Effector memory CD4-positive, alpha-beta T cell (primary cell): ENCODE measurements at regions not wholly inside any gene's neighbourhood (a gene's known extent, or its start where the extent isn't known, plus 50 kb on each side); places are given as distances from the start of the nearest gene placed in this dataset.

Experiments
- DNase-seq, 3 donors: peaks; one replicate each; pipeline ENCODE4 v3.0.0-alpha.2; 2020
- H3K27ac ChIP-seq: 2 replicates; pipeline ENCODE4 v1.7.0; 2013; ENCODE audit warnings: mild to moderate bottlenecking, low read length, moderate library complexity; ENCODE audit not compliant: insufficient read depth, poor library complexity, severe bottlenecking
- H3K27me3 ChIP-seq: replicated peaks from 2 replicates; pipeline ENCODE4 v1.7.0; 2013; ENCODE audit warnings: mild to moderate bottlenecking, low read length; ENCODE audit not compliant: insufficient read depth, control insufficient read depth, poor library complexity, severe bottlenecking
- H3K36me3 ChIP-seq: 2 replicates; pipeline ENCODE4 v1.7.0; 2013; ENCODE audit warnings: mild to moderate bottlenecking, low read length, moderate library complexity; ENCODE audit not compliant: control insufficient read depth, insufficient read depth
- H3K4me1 ChIP-seq: 2 replicates; pipeline ENCODE4 v1.7.0; 2013; ENCODE audit warnings: low read length, mild to moderate bottlenecking; ENCODE audit not compliant: control insufficient read depth, insufficient read depth, poor library complexity, severe bottlenecking
- H3K4me3 ChIP-seq: 2 replicates; pipeline ENCODE4 v1.7.0; 2013; ENCODE audit warnings: low read length, low read depth, mild to moderate bottlenecking; ENCODE audit not compliant: insufficient read depth, poor library complexity, severe bottlenecking
- H3K9me3 ChIP-seq: 2 replicates; pipeline ENCODE4 v1.7.0; 2013; ENCODE audit warnings: mild to moderate bottlenecking, low read length, moderate library complexity; ENCODE audit not compliant: control insufficient read depth

- DNase-seq: no peak
- no peak overlapping the region for H3K4me3 ChIP-seq
- no peaks in the 10 kb centered on the region for H3K9me3 ChIP-seq
- no peaks in the 10 kb centered on the region for H3K36me3 ChIP-seq
- H3K4me1 ChIP-seq: no peaks in the 10 kb centered on the region
- H3K27ac ChIP-seq: no peak overlapping the region
- H3K27me3 ChIP-seq: no peaks in the 10 kb centered on the region
These were observed 221.7 kb upstream of the GRIP1 start for GRCh38 chr12:66900616-66901015.

GRCh38 chr12:66901138-66901932, 222.5 kb upstream of the GRIP1 start:
- H3K4me1 ChIP-seq: no peaks in the 10 kb centered on the region
- no peak overlapping the region for H3K4me3 ChIP-seq
- no peaks in the 10 kb centered on the region for H3K36me3 ChIP-seq
- H3K27ac ChIP-seq: no peak overlapping the region
- no peaks in the 10 kb centered on the region for H3K27me3 ChIP-seq
- no peak for DNase-seq
- H3K9me3 ChIP-seq: no peaks in the 10 kb centered on the region

- H3K4me1 ChIP-seq: no peaks in the 10 kb centered on the region
- H3K4me3 ChIP-seq: no peak overlapping the region
- H3K9me3 ChIP-seq: no peaks in the 10 kb centered on the region
- H3K27me3 ChIP-seq: no peaks in the 10 kb centered on the region
- H3K36me3 ChIP-seq: no peaks in the 10 kb centered on the region
- no peak overlapping the region for H3K27ac ChIP-seq
- DNase-seq: no peak
These were observed 223.1 kb upstream of the GRIP1 start for GRCh38 chr12:66902020-66902419.

- Histone ChIP-seq H3K27me3 (no peaks in the 10 kb centered on the region), H3K4me3 (no peak overlapping the region), H3K4me1 (no peaks in the 10 kb centered on the region), H3K36me3 (no peaks in the 10 kb centered on the region), H3K9me3 (no peaks in the 10 kb centered on the region), H3K27ac (no peak overlapping the region)
- DNase-seq: no peak
These were observed 225.0 kb upstream of the GRIP1 start for GRCh38 chr12:66903782-66904396.

GRCh38 chr12:66905201-66905600, 226.3 kb upstream of the GRIP1 start:
- Histone ChIP-seq H3K4me1 (no peaks in the 10 kb centered on the region), H3K4me3 (no peak overlapping the region), H3K9me3 (no peaks in the 10 kb centered on the region), H3K27ac (no peak overlapping the region), H3K36me3 (no peaks in the 10 kb centered on the region), H3K27me3 (no peaks in the 10 kb centered on the region)
- no peak for DNase-seq

- no peak overlapping the region for H3K27ac ChIP-seq
- H3K9me3 ChIP-seq: no peaks in the 10 kb centered on the region
- no peaks in the 10 kb centered on the region for H3K4me1 ChIP-seq
- H3K36me3 ChIP-seq: no peaks in the 10 kb centered on the region
- DNase-seq: no peak
- no peaks in the 10 kb centered on the region for H3K27me3 ChIP-seq
- no peak overlapping the region for H3K4me3 ChIP-seq
These were observed 231.6 kb upstream of the GRIP1 start for GRCh38 chr12:66910366-66910974.

- H3K4me1 ChIP-seq: no peaks in the 10 kb centered on the region
- DNase-seq: no peak
- no peaks in the 10 kb centered on the region for H3K27me3 ChIP-seq
- no peaks in the 10 kb centered on the region for H3K9me3 ChIP-seq
- no peak overlapping the region for H3K27ac ChIP-seq
- no peaks in the 10 kb centered on the region for H3K36me3 ChIP-seq
- no peak overlapping the region for H3K4me3 ChIP-seq
These were observed 236.5 kb upstream of the GRIP1 start for GRCh38 chr12:66915306-66915904.

GRCh38 chr12:66916189-66916588, 237.3 kb upstream of the GRIP1 start:
- Histone ChIP-seq H3K4me3 (no peak overlapping the region), H3K4me1 (no peaks in the 10 kb centered on the region), H3K36me3 (no peaks in the 10 kb centered on the region), H3K9me3 (no peaks in the 10 kb centered on the region), H3K27me3 (no peaks in the 10 kb centered on the region), H3K27ac (no peak overlapping the region)
- no peak for DNase-seq

- Histone ChIP-seq H3K4me1 (no peaks in the 10 kb centered on the region), H3K36me3 (no peaks in the 10 kb centered on the region), H3K27ac (no peak overlapping the region), H3K4me3 (no peak overlapping the region), H3K27me3 (no peaks in the 10 kb centered on the region), H3K9me3 (no peaks in the 10 kb centered on the region)
- DNase-seq: no peak
These were observed 240.6 kb upstream of the GRIP1 start for GRCh38 chr12:66919466-66919865.

GRCh38 chr12:66920205-66920604, 241.3 kb upstream of the GRIP1 start:
- no peak overlapping the region for H3K4me3 ChIP-seq
- no peaks in the 10 kb centered on the region for H3K36me3 ChIP-seq
- H3K27ac ChIP-seq: no peak overlapping the region
- DNase-seq: no peak
- H3K9me3 ChIP-seq: no peaks in the 10 kb centered on the region
- no peaks in the 10 kb centered on the region for H3K4me1 ChIP-seq
- H3K27me3 ChIP-seq: no peaks in the 10 kb centered on the region
